H54 (cell line): ENCODE measurements at regions not wholly inside any gene's neighbourhood (a gene's known extent, or its start where the extent isn't known, plus 50 kb on each side); places are given as distances from the start of the nearest gene placed in this dataset.

ENCODE experiments used
- DNase-seq: peaks from one replicate; pipeline ENCODE4 v3.0.0; 2011; ENCODE audit warnings: low spot score, mixed read lengths; ENCODE audit not compliant: insufficient read length
- FAIRE-seq: peaks from 3 replicates; lab custom pipeline; 2011; peaks lifted over from hg19 to GRCh38; lab: Jason Lieb, UNC
- POLR2A ChIP-seq: IDR thresholded peaks from 2 replicates; pipeline ENCODE4 v1.6.1; 2011; ENCODE audit warnings: low read depth, mild to moderate bottlenecking, low read length

DNA sequence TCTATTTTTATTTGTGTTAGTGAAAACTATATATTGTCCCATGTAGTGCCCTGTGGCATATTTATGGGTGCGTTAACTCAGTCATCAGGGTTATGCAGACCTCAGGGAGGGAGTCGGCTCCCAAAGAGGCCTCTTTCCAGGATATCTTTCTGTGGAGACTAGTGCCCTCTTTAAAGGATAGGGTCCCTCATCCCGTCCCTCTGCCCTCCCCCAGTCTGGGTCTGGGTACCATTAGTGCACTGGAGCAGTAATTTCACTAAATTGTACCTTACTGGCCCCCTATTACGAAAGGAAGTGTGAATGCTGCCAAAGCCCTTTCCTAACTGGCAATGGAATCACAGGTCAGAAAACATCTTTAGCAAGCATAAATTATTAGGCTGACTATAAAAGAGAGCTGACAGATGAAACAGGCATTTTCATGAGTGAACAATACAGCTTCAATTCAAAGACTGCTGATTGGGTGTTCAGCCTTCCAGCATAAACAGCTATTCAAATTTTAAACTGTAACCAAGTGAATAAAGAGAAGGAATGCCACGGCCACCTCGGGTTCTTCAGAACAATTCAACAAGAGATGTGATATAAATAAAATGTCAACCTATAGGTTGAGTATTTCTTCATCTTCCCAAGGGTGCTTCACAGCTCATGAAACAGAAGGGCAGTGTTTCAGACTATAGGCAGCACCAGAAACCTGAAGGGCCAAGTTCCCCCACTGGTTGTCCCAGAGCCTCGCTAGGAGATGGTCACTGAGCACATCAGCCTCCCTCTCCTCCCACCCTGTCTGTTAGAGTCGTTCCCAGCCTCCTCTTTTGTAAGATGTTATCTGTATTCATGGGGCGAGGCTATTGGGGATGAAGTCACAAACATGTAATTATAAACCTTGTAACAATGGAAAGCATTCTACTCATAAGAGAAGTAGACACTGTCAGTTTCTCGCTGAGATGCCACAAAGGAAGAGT is 318.7 kb downstream of the TMEM161B start:
- DNase-seq (no peak), FAIRE-seq (no peak)
- no peak for TF ChIP-seq POLR2A

DNA sequence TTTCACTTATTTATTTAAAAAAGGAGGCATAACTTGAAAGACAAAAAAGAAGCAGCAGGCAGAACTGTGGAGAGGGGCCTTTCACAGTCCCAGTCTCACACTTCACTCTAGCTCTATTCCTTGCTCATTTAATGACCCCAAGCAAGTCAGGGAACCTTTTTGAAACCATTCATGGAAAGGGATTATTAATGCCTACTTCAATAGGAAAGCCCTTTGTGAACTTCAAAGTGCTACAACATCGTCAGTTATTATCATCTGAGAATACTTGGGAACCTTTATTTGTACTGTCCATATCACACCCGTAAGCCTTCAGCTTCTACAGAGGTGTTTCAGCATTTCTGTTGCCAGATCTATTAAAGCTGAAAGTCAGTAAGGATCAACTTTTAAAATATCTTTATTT is 320.2 kb downstream of the TMEM161B start:
- FAIRE-seq (no peak), DNase-seq (no peak)
- no peak for TF ChIP-seq POLR2A

DNA sequence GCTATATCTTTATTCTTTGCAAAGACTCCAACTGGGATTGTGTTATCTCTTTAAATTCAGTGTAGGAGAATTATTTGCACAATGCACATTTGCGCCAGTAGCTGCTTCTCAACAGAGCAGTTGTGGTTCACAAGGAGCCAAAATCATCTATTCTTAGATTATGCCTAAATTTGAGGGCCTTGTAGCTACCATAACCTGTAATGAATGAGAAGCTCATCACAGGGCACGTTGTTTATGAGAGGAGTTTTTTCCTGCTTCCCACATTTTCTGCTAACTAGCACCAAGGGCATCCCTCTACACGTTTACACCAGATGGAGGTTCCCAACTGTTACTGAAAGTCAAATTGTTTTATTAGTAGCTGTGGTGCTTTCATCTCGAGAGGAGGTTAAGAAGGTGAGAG is 322.4 kb downstream of the TMEM161B start:
- FAIRE-seq: no peak
- TF ChIP-seq POLR2A: no peak
- no peak for DNase-seq

DNA sequence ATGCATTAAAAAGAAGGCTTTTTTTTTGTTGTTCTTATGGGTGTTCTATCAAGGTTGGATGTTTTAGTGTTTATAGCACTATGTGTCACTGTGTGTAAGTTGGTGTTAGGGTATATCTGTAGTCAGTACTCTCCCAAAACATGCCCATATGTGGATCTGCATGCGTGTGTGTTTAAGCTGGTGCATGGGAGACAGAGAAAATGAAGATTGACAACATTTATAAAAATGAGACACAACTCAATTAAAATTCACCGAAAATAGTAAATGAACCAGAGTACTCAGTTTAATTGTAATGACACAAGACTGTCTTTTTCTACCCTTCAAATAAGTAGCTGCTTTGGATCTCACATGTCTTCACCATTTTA is 323.4 kb downstream of the TMEM161B start:
- no peak for TF ChIP-seq POLR2A
- DNase-seq (no peak), FAIRE-seq (no peak)

DNA sequence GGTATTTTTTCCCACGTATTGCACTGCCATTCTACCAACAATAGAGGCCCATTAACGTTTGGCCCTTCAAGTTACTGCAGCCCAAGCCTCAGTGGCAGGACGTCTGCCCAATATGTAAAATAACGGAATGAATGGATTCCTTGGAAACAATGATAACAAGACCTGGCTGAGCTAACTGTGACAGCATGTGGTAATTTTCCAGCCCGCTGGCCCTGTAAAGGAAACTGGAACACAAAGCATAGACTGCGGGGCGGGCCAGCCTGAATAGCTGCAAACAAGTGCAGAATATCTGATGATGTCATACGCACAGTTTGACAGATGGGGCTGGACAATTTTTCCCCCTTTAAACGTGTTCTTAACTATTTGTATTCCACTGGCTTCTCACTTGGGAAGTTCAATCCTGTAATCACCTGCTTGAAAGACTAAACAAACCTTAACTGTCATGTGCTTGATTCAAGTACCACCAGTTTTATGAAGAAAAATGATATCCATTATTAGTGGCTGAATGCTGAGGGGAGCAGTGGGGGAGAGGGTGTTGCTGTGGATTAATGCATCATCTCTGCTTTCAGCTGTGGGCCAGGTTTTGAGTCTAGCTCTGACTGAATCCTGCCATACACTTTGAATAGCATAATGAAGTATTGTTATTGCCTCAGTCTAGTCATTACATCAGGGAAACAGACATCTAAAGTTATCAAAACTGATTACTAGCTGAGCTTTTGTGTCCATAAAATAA is 323.9 kb downstream of the TMEM161B start:
- no peak for TF ChIP-seq POLR2A
- no peak for DNase-seq
- FAIRE-seq: no peak

DNA sequence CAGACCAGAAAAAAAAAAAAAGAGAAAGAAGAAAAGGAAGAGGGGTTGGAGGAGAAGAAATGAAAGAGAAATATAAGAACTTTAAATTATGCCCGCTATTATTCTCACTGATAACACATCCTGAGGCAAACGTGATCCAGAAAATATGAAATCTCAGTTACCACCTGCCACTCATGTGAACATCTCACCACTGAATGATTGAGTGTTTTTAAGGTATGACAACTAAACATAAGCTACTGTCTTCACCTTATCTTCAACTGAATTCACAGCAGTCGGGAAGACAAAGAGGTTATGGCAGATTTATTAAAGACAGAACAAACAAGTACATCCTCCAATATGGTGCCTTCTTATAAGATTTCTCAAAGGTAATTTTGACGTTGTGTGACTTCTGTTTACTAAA is 327.9 kb downstream of the TMEM161B start:
- TF ChIP-seq POLR2A: no peak
- FAIRE-seq (no peak), DNase-seq (no peak)

DNA sequence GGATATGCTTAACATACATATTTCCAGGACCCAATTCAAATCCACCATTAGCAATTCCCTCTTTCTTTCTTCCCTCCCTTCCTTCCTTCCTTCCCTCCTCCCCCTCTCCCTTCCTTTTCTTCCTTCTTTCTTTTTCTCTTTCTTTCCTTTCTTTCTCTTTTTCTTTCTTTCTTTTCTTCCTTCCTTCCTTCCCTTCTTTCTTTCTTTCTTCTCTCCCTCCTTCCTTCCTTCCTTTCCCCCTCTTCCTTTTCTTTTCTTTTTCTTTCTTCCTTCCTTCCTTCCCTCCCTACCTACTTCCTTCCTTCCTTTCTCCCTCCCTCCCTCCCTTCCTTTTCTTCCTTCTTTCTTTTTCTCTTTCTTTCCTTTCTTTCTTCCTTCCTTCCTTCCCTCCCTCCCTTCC is 332.0 kb downstream of the TMEM161B start:
- DNase-seq (no peak), FAIRE-seq (no peak)
- TF ChIP-seq POLR2A: no peak

DNA sequence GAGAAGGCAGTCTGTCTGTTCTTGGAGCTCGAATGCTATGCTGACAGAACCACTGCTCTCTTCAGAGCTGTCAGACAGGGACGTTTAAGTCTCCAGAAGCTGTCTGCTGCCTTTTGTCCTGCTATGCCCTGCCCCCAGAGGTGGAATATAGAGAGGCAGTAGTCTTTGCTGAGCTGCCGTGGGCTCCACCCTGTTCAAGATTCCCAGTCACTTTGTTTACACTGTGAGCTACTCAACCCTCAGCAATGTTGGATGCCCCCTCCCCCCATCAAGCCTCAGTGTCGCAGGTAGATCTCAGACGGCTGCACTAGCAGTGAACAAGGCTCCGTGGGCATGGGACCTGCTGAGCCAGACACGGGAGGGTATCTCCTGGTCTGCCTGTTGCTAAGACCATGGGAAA is 344.2 kb downstream of the TMEM161B start:
- FAIRE-seq: no peak
- no peak for TF ChIP-seq POLR2A
- DNase-seq: no peak

DNA sequence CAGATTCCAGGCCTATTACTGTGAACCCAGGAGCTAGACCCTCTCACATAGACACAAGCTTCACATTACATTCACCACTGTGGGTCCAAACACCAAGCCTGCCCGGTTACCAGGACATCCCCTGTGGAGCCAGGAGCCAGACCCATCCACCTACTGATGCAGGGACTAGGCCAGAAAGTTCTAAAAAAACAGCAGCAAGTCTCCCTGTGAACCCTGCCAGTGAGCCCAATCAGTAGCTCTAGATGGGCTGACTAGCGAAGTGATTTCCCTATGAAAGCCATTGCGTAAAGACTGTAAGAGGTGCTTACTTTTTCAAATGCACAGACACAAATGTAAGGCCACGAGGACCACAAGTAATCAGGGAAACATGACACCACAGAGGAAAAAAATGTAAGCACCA is 352.3 kb downstream of the TMEM161B start:
- FAIRE-seq (no peak), DNase-seq (no peak)
- TF ChIP-seq POLR2A: no peak

DNA sequence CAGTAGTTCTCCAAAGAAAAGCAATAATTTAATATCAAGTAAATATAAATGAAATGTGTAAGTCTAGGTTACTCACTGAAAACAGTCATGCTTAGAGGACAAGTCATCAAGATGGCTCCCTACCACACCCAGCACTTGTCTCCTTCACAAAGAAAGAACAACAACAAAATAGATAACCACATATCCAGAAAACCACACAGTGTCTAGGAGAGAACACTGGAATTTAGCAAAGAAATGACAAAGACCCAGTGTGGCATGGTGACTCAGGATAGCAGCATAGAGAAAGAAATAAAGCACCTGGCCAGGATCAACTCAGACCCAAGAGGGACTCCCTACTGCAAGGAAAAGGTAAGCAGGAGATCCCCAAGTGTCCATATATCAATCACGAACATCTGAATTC is 356.2 kb downstream of the TMEM161B start:
- no peak for TF ChIP-seq POLR2A
- no peak for DNase-seq
- no peak for FAIRE-seq

DNA sequence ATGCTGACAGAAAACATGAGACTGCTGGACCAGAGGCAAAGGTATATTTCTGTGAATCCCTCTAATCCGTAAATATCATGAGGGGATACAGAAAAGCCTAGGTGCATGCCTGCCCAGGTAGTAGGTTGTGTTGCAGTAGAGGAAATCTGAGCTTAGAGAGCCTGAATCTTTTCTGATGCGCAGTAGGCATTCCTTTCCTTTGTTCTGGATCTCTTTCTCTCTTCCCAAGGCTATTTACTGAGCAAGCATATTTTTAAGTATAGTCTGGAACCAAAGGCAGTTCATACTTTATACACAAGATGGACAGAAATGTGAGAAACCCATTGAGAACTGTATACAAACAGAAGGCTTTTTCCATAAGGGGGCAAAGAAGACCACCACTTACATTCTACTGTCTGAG is 359.3 kb downstream of the TMEM161B start:
- TF ChIP-seq POLR2A: no peak
- FAIRE-seq (no peak), DNase-seq (no peak)

DNA sequence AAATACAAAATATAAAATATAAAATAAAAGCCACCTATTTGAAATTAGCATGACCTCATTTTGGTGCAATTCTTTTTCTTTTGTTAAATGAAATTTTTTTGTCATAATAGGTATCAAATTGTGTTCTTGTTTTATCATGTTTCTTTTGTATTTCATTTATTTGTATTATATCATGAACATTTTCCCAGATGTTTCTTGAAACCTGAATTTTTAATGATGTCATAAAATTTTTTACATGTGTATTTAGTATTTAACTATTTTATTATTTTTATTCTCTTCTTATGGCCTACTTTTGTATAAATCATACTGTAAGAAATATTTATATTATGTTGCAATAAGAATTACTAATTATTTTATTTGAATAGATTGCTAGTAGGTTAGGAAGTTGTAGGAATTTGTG is 361.7 kb downstream of the TMEM161B start:
- TF ChIP-seq POLR2A: no peak
- FAIRE-seq (no peak), DNase-seq (no peak)

DNA sequence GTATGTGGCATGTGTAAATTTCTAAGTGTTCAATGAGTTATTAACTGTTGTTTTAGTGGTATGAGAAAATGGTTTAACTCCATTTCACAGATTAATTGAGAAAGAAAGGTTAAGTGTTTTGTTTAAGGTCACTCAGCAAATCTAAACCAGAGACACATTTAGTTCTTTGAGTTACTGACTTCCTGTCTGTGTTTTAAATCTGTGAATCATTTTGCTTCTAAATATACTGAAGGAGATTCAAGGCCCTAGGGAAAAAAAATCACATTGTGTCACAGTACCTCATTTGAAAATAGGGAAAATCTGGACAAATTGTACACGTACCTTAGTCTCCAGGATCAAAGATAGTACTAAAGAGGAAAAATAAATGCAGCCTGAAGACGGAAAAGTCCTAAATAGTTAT is 368.2 kb downstream of the TMEM161B start:
- no peak for FAIRE-seq
- TF ChIP-seq POLR2A: no peak
- no peak for DNase-seq

DNA sequence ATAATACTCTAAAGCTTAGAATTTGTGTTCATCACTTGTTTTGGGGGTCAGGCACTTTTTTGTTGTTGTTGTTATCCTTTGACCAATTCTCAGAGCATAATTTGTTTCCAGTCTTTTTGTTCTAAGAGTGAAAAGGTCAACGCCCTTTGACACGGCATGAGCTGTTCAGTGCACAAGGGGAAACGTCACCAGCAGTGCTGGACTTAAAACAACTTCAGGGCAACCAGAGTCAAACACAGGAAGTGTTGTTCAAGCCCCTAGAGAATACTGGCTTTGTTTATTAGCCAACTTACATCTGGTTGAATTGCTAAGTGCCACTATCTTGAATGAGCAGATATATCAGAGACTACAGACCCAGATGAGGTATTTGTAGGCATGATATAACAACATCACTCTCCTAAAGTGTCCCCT is 368.9 kb downstream of the TMEM161B start:
- no peak for DNase-seq

DNA sequence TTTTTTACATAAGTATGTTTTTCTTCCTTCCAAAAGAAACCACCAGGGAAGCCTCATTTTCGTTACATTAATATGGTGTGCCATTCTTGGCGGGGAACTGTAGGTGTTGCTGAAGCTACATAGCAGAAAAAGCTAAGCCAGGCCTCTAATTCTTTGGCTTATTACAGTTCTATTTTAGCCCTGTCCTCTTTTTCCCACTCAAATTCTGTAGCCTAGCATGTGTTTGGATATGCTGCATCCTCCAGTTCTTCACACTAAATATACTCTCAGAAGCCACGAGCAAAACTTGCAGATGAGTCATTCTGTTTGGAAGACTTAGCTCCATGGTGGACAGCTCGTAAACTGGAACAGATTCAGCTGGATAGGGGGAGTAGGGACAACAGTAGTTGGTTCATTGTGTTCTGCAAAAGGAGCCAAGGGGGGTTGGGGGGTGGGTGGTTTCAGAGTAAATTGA is 369.4 kb downstream of the TMEM161B start:
- DNase-seq (no peak), FAIRE-seq (no peak)
- no peak for TF ChIP-seq POLR2A

More for the DNA sequence above, 368.9 kb downstream of the TMEM161B start:
- no peak for FAIRE-seq
- no peak for TF ChIP-seq POLR2A
